Kidney epithelial cell (primary cell): ENCODE measurements at regions not wholly inside any gene's neighbourhood (a gene's known extent, or its start where the extent isn't known, plus 50 kb on each side); places are given as distances from the start of the nearest gene placed in this dataset.

Experiments used
- DNase-seq: peaks from one replicate; pipeline ENCODE4 v3.0.0-alpha.2; 2010; ENCODE audit warnings: low read depth
- H3K27me3 ChIP-seq: 2 replicates; pipeline ENCODE4 v1.6.0; 2011; ENCODE audit warnings: low read length; ENCODE audit not compliant: control insufficient read depth, insufficient read depth
- H3K36me3 ChIP-seq: 2 replicates; pipeline ENCODE4 v1.5.1; 2011; ENCODE audit warnings: low read length; ENCODE audit not compliant: control insufficient read depth, insufficient read depth
- H3K4me3 ChIP-seq: 2 replicates; pipeline ENCODE4 v1.5.1; 2011; ENCODE audit warnings: low read depth, mild to moderate bottlenecking, control low read depth, low read length
- TF ChIP-seq, protein P1 (sequence below): IDR thresholded peaks from 2 replicates; pipeline ENCODE4 v1.5.1; 2011; ENCODE audit warnings: mild to moderate bottlenecking, moderate library complexity, low read length, control low read depth, inconsistent platforms; ENCODE audit not compliant: insufficient read depth, poor library complexity, severe bottlenecking

DNA sequence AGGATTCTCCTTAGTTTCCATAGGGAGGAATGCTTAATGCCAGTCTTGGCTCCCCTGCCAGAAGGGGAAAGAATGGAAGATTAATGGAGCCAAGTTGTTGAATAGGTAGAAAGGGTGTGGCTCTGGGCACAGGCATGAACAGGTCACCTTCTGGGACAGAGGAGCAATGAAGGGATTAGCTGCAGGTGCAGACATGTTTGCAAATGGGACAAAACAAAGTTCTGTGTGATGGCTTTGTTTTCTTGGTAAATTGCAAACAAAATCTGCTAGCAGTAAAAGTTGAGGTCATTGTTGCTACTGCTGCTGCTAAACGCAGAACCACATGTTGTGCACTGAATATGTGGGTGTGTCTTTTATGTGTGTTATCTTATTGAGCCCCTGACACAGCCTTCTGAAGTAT lies 93.3 kb downstream of the PERP start:
- no peak for DNase-seq
- H3K27me3 ChIP-seq = no peaks in the 10 kb centered on the region
- TF ChIP-seq, protein P1, sequence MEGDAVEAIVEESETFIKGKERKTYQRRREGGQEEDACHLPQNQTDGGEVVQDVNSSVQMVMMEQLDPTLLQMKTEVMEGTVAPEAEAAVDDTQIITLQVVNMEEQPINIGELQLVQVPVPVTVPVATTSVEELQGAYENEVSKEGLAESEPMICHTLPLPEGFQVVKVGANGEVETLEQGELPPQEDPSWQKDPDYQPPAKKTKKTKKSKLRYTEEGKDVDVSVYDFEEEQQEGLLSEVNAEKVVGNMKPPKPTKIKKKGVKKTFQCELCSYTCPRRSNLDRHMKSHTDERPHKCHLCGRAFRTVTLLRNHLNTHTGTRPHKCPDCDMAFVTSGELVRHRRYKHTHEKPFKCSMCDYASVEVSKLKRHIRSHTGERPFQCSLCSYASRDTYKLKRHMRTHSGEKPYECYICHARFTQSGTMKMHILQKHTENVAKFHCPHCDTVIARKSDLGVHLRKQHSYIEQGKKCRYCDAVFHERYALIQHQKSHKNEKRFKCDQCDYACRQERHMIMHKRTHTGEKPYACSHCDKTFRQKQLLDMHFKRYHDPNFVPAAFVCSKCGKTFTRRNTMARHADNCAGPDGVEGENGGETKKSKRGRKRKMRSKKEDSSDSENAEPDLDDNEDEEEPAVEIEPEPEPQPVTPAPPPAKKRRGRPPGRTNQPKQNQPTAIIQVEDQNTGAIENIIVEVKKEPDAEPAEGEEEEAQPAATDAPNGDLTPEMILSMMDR = no peak
- H3K4me3 ChIP-seq = no peak overlapping the region
- H3K36me3 ChIP-seq = no peaks in the 10 kb centered on the region

DNA sequence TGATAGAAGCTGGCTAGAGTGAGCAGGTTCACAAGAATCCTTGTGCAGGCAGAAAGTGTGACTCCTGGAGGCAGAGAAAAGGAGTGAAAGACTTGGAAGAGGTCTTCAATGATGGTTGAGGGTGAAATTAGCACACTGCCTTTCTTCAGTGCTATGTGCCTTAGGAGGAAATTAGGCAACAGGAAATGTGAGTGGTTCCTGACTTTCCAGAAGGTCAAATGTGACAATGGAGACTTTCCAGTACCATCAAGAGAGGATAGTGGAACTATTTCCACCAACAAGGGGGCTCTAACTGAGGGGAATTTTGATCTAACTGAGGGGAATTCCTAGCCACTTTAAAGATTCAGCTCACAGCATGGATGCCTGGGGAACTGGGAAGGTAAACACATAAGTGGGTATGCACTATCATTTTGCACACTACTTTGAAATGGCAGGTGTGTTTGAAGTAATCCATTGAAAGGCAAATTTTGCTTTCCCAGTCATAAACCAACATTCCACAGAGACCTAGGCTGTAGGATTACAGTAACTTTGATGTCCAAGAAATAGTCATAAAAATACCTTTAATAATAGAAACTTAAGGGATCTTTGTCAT lies 90.0 kb downstream of the PERP start:
- TF ChIP-seq, protein P1 = no peak
- DNase-seq = no peak
- H3K36me3 ChIP-seq = no peaks in the 10 kb centered on the region
- no peaks in the 10 kb centered on the region for H3K27me3 ChIP-seq
- no peak overlapping the region for H3K4me3 ChIP-seq

DNA sequence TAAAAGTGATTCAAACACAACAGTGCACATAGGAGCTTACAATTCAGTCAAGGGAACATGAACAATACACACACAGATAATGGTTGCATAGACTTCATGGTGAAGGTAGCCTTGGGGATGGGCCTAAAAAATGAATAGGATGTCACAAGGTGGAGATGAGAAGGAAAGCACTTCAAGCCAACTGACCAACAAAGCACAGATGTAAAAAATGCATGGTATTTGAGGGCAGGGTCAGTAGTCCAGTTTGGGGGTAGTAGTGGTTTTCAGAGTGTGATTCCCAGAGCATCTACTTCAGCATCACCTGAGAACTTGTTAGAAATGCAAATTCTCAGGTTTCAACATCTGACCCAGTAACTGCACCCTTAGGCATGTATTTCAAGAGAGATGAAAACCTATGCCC lies 88.9 kb downstream of the PERP start:
- DNase-seq = no peak

DNA sequence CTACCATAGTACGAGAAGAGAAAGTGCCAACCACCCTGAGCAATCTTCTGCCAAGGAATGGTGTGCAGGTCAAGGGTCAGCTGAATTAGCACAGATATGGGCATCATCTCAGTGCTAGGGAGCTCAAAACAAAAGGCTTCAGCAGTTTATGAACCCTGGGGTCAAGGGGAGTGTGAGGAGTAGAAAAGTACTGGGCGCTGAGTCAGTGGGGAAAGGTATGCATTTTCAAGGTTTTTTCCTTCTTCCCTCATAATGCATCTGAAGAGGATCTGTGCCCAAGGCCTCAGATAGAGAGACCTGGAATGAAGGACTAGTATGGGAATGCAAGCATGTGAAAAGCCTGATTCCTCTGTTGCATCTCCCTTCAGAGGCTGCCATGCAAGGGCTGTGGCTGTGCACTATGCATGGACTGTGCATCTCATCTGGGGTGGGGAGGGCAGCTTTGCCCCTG lies 81.7 kb downstream of the PERP start:
- Histone ChIP-seq H3K36me3 (no peaks in the 10 kb centered on the region), H3K27me3 (no peaks in the 10 kb centered on the region), H3K4me3 (no peak overlapping the region)
- no peak for DNase-seq
- TF ChIP-seq, protein P1 = no peak

More for the DNA sequence above, 88.9 kb downstream of the PERP start:
- no peaks in the 10 kb centered on the region for H3K36me3 ChIP-seq
- H3K4me3 ChIP-seq = no peak overlapping the region
- TF ChIP-seq, protein P1 = no peak
- no peaks in the 10 kb centered on the region for H3K27me3 ChIP-seq

DNA sequence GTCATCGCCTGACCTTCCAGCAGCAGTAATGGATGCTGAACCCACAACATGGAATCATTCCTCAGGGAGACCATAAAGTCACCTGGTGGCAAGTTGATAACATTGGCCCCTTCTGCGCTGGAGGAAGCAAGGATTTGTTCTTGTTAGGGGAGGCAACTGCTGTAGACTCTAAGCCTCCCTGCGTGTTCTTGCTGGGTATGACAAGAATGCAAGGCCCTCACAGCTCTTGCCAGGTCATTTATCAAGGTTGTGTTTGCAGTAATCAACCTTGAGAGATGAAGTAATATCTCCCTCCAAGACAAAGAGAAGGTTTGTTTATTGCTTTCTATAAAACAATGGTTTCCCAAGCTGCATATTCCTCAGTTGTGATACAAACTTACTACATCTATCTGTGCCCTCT lies 80.9 kb downstream of the PERP start:
- TF ChIP-seq, protein P1 = no peak
- no peaks in the 10 kb centered on the region for H3K36me3 ChIP-seq
- DNase-seq = no peak
- H3K27me3 ChIP-seq = no peaks in the 10 kb centered on the region
- no peak overlapping the region for H3K4me3 ChIP-seq

DNA sequence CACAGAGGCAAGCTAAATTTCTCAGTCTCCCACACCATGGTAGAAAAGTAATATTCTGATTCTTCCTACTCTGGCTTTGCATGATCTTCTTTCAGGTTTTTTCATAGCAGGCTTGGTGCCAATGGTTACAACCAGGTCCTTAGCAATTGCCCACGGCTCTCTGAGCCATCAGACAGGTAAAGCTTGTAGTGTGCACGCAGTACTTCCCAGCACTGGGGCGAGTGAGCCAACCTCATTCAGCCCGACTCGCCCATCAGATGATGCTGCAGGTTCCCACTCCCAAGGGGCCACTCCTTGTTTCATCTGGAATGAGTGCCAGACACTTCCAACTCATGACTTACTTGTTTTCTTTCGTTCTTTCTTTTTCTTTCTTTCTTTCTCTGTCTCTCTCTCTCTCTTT lies 78.3 kb downstream of the PERP start:
- no peak for DNase-seq
- H3K36me3 ChIP-seq = no peaks in the 10 kb centered on the region
- H3K4me3 ChIP-seq = no peak overlapping the region
- H3K27me3 ChIP-seq = no peaks in the 10 kb centered on the region
- TF ChIP-seq, protein P1 = no peak
